ENCODE measurements at regions not wholly inside any gene's neighbourhood (a gene's known extent, or its start where the extent isn't known, plus 50 kb on each side); places are given as distances from the start of the nearest gene placed in this dataset.

DNA sequence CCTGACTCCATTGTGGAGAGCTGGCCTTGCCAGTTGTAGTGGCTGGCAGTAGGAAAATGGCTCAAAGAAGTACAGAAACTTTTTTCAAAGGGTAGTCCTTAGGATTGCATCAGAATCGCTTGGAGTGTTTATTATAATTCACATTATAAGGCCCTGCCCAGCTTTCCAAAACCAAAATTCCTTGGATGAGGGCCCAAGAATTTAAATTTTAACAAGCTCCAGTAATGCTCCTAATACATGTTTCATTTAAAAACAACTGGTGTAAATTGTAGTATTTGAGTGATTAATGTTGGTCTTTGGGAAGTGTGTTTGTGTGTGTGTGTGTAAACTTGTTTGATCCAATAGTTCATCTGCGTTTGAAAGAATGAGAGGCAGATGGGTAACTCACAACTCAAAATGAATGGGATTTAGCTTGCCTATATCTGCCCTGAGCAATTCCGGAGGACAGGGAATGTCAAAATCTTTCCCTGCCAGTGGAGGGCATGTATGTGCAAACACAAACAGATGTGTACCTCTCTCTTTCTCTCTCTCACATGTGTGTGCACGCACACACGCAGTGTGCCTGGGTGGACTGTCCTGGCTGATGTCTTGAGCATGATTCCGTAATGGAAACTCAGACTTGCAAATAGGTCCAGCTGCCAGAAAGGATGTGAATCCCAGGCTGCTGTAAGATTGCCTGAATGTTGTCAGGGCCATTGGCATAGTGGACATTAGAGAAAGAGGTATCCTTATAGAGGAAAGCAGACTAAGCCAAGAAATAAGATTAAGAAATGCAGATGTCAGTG is 293.1 kb downstream of the LMX1A start:
- TF ChIP-seq, protein P1, sequence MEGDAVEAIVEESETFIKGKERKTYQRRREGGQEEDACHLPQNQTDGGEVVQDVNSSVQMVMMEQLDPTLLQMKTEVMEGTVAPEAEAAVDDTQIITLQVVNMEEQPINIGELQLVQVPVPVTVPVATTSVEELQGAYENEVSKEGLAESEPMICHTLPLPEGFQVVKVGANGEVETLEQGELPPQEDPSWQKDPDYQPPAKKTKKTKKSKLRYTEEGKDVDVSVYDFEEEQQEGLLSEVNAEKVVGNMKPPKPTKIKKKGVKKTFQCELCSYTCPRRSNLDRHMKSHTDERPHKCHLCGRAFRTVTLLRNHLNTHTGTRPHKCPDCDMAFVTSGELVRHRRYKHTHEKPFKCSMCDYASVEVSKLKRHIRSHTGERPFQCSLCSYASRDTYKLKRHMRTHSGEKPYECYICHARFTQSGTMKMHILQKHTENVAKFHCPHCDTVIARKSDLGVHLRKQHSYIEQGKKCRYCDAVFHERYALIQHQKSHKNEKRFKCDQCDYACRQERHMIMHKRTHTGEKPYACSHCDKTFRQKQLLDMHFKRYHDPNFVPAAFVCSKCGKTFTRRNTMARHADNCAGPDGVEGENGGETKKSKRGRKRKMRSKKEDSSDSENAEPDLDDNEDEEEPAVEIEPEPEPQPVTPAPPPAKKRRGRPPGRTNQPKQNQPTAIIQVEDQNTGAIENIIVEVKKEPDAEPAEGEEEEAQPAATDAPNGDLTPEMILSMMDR (IDR thresholded peaks at IDR 0.05) = no peak
- TF ChIP-seq EP300 (IDR thresholded peaks at IDR 0.05) (no peak), POLR2AphosphoS5 (IDR thresholded peaks at IDR 0.05) (no peak)
